Loucy (cell line): ENCODE measurements at regions not wholly inside any gene's neighbourhood (a gene's known extent, or its start where the extent isn't known, plus 50 kb on each side); places are given as distances from the start of the nearest gene placed in this dataset.

Source experiments
- H2AFZ ChIP-seq: fragments of 200-600 bp; sonication (generic); 2 replicates; pipeline ENCODE4 v1.6.0; 2016; ENCODE audit warnings: antibody characterized with exemption, mild to moderate bottlenecking, low read length, moderate library complexity
- H3F3A ChIP-seq: fragments of 200-600 bp; 2 replicates; pipeline ENCODE4 v1.6.0; 2016; ENCODE audit warnings: antibody characterized with exemption, low read depth, mild to moderate bottlenecking
- H3K27me3 ChIP-seq: fragments of 200-600 bp; sonication (generic); 2 replicates; pipeline ENCODE4 v1.6.1; 2014; ENCODE audit warnings: low read length, mild to moderate bottlenecking; ENCODE audit not compliant: insufficient read depth, poor library complexity, severe bottlenecking
- H3K36me3 ChIP-seq: fragments of 200-600 bp; sonication (generic); 2 replicates; pipeline ENCODE4 v1.6.1; 2016; ENCODE audit warnings: low read length; ENCODE audit not compliant: insufficient read depth
- H3K4me1 ChIP-seq: fragments of 200-600 bp; sonication (generic); 2 replicates; pipeline ENCODE4 v1.5.1; 2014; ENCODE audit warnings: low read length, mild to moderate bottlenecking; ENCODE audit not compliant: insufficient read depth, poor library complexity, severe bottlenecking
- H3K4me2 ChIP-seq: fragments of 200-600 bp; sonication (generic); 2 replicates; pipeline ENCODE4 v1.6.0; 2014; ENCODE audit warnings: antibody characterized with exemption, low read length, low read depth, mild to moderate bottlenecking; ENCODE audit not compliant: poor library complexity, severe bottlenecking
- H3K4me3 ChIP-seq: fragments of 200-600 bp; sonication (generic); 2 replicates; pipeline ENCODE4 v1.5.1; 2014; ENCODE audit warnings: low read length, mild to moderate bottlenecking, mixed read lengths; ENCODE audit not compliant: poor library complexity, severe bottlenecking
- H3K79me2 ChIP-seq: fragments of 200-600 bp; sonication (generic); 2 replicates; pipeline ENCODE4 v1.6.1; 2014; ENCODE audit warnings: low read length; ENCODE audit not compliant: insufficient read depth
- H3K9ac ChIP-seq: fragments of 200-600 bp; sonication (generic); 2 replicates; pipeline ENCODE4 v1.6.0; 2014; ENCODE audit warnings: mild to moderate bottlenecking, low read depth, low read length, moderate library complexity; ENCODE audit not compliant: poor library complexity, severe bottlenecking
- H3K9me2 ChIP-seq: fragments of 200-600 bp; sonication (generic); replicated peaks from 2 replicates; pipeline ENCODE4 v1.6.1; 2016; ENCODE audit warnings: low read depth, low read length, mixed read lengths
- H3K9me3 ChIP-seq: fragments of 200-600 bp; sonication (generic); 2 replicates; pipeline ENCODE4 v1.6.1; 2014; ENCODE audit warnings: mild to moderate bottlenecking, antibody characterized with exemption, low read length, low read depth; ENCODE audit not compliant: insufficient read depth
- H4K20me1 ChIP-seq: fragments of 200-600 bp; sonication (generic); 2 replicates; pipeline ENCODE4 v1.6.0; 2014; ENCODE audit warnings: antibody characterized with exemption, low read length, mild to moderate bottlenecking; ENCODE audit not compliant: insufficient read depth, poor library complexity, severe bottlenecking
- CTCF ChIP-seq: fragments of 200-600 bp; sonication (generic); conservative IDR thresholded peaks from 2 replicates; pipeline ENCODE4 v1.5.1; 2014; ENCODE audit warnings: mild to moderate bottlenecking, antibody characterized with exemption, low read length
- EZH2phosphoT487 ChIP-seq: fragments of 200-600 bp; IDR thresholded peaks from 2 replicates; pipeline ENCODE4 v1.6.1; 2018; ENCODE audit warnings: antibody characterized with exemption, mild to moderate bottlenecking, moderate library complexity, borderline replicate concordance

- no peak overlapping the region for H3K4me3 ChIP-seq
- H3K27me3 ChIP-seq: no peaks in the 10 kb centered on the region
- H3K36me3 ChIP-seq: no peaks in the 10 kb centered on the region
- no peaks in the 10 kb centered on the region for H3K79me2 ChIP-seq
- H3K9me2 ChIP-seq: no peaks in the 10 kb centered on the region
- no peaks in the 10 kb centered on the region for H3K9me3 ChIP-seq
- no peak overlapping the region for H3K9ac ChIP-seq
- H3K4me2 ChIP-seq: no peak overlapping the region
- H3K4me1 ChIP-seq: no peaks in the 10 kb centered on the region
- H2AFZ ChIP-seq: no peak overlapping the region
- no peak for TF ChIP-seq EZH2phosphoT487
- TF ChIP-seq CTCF: no peak
- no peaks in the 10 kb centered on the region for H3F3A ChIP-seq
- H4K20me1 ChIP-seq: no peaks in the 10 kb centered on the region
Measured at GRCh38 chr15:68491415-68492106, 59.6 kb upstream of the ITGA11 start.

DNA sequence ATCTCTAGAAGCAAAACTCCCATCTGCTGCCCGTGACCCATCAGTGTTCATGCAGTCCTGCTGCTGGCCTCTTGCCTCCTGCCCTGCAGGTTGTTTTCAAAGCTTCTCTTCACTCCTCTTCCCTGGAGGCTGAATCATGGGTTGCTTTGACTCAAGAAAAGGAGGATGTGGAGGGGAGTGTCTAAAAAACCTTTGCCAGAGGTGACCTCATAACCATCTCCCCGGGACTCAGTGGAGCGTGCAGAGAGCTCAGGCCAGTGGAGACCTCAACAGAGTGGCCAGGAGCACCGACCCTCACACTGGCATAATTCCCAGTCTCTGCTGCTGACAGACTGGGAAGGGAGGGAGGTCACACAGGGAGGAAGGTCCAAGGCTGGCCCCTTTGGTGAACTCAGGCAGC lies 60.9 kb upstream of the ITGA11 start:
- H4K20me1 ChIP-seq: no peaks in the 10 kb centered on the region
- no peak overlapping the region for H3K9ac ChIP-seq
- no peak overlapping the region for H2AFZ ChIP-seq
- no peak overlapping the region for H3K4me2 ChIP-seq
- H3K27me3 ChIP-seq: no peaks in the 10 kb centered on the region
- H3K4me3 ChIP-seq: no peak overlapping the region
- H3K9me3 ChIP-seq: no peaks in the 10 kb centered on the region
- no peaks in the 10 kb centered on the region for H3K9me2 ChIP-seq
- no peaks in the 10 kb centered on the region for H3K79me2 ChIP-seq
- no peaks in the 10 kb centered on the region for H3K36me3 ChIP-seq
- H3F3A ChIP-seq: no peaks in the 10 kb centered on the region
- no peaks in the 10 kb centered on the region for H3K4me1 ChIP-seq
- TF ChIP-seq CTCF (no peak), EZH2phosphoT487 (no peak)

- Histone ChIP-seq H3K9me2 (no peaks in the 10 kb centered on the region), H3K27me3 (no peaks in the 10 kb centered on the region), H3K4me3 (no peak overlapping the region), H3K4me1 (no peaks in the 10 kb centered on the region), H3K4me2 (no peak overlapping the region), H4K20me1 (no peaks in the 10 kb centered on the region), H3K36me3 (no peaks in the 10 kb centered on the region), H3F3A (no peaks in the 10 kb centered on the region), H3K9me3 (no peaks in the 10 kb centered on the region), H2AFZ (no peak overlapping the region), H3K79me2 (no peaks in the 10 kb centered on the region), H3K9ac (no peak overlapping the region)
- TF ChIP-seq EZH2phosphoT487 (no peak), CTCF (no peak)
Measured at GRCh38 chr15:68493629-68494028, 61.7 kb upstream of the ITGA11 start.
